ENCODE measurements at regions not wholly inside any gene's neighbourhood (a gene's known extent, or its start where the extent isn't known, plus 50 kb on each side); places are given as distances from the start of the nearest gene placed in this dataset.
A peak's percentile ranks its signal among the peaks of the same experiment; 100 is the strongest.
"Not testable (repeated sequence)": the region's sequence is repeated elsewhere in the genome, so short reads cannot be mapped to it uniquely, and the experiment has no call there.

DNA sequence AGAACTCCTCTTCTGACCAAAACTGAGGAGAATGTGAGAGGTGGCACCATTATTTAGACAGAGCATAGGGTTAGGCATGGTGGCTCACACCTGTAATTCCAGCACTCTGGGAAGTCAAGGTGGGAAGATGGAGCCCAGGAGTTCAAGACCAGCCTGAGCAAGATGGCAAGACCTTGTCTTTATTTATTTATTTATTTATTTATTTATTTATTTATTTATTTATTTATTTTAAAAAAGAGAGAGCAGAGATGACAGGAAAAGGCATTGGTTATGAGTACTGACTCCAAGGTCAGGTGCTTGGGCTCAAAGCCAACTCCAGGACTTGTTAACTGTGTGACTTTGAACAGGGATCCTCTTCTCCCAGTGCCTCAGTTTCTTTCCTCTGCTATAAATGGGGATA is 217.7 kb downstream of the MEX3B start:
- DNase-seq (ENCODE audit: low spot score) = no peak

DNA sequence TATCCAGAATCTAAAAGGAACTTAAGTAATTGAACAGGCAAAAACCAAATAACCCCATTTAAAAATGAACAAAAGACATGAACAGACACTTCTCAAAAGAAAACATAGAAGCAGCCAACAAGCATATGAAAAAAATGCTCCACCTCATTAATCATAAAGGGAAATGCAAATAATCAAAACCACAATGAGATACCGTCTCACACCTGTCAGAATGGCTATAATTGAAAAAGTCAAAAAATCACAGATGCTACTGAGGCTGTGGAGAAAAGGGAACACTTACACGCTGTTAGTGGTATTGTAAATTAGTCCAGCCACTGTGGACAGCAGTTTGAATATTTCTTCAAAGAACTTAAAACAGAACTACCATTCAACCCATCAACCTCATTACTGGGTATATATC is 220.7 kb downstream of the MEX3B start:
- no peak for DNase-seq (ENCODE audit: low spot score)

- DNase-seq (ENCODE audit: low spot score) = not testable (repeated sequence)
These were observed 223.2 kb downstream of the MEX3B start for GRCh38 chr15:81822587-81822986.

DNA sequence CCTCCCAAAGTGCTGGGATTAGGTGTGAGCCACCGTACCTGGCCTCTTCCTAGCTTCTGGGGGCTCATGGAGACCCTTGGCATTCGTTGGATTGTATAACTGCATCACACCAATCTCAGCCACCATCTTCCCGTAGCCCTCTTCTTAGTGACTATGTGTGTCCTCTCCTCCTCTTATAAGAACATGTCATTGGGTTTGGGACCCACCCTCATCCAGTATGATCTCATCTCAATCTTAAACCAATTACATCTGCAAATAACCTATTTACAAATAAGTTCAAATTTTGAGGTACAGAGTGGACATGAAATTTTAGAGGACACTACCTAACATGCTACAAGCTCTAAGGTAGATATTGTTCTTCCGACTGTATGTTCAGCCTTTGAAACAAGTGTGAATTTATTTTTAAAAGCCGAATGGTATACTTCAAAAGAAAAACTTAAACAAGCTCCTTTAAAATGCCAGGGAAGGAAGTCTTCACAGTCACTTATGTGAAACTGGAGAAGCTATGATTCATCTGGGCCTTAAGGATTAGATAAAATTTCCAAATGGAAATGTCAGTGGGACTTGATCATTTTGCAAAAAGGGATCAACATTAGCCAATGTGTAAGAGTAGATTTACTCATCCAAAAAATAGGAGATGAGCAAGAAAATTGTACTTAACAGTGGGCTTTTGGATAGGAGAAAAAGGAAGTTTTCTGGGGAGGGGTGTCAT is 225.7 kb downstream of the MEX3B start:
- DNase-seq (ENCODE audit: low spot score) = no peak

DNA sequence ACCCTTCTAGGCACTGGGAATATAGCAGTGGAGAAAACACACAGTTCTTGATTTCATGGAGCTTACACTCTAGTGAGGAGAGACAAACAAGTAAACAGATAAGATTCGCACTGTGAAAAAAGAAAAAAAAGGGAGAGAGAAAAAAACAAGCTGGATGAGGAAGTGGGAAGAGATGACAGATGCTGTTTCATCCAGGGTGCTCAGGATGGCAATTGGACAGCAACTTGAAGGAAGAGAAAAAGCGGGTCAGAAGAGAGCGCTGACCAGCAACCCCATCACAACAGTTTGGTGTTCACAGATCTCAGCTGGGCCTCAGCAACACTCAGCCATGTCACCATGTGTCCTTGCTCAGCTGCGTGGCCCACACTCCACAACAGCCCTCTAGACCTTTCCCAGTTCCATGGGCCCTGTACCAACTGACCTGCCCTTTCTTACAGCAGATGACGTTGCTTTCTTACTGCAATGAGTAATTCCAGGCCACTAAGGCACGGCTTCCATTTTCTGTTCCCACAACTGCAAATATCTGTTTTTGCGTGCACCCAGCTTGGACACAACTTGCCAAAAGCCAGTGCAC is 230.8 kb downstream of the MEX3B start:
- no peak for DNase-seq (ENCODE audit: low spot score)

GRCh38 chr15:81813215-81813614 is 232.6 kb downstream of the MEX3B start:
- no peak for DNase-seq (ENCODE audit: low spot score)

- no peak for DNase-seq (ENCODE audit: low spot score)
These were observed 233.4 kb downstream of the MEX3B start for GRCh38 chr15:81812456-81812855.

GRCh38 chr15:81811736-81812135 is 234.1 kb downstream of the MEX3B start:
- no peak for DNase-seq (ENCODE audit: low spot score)

DNA sequence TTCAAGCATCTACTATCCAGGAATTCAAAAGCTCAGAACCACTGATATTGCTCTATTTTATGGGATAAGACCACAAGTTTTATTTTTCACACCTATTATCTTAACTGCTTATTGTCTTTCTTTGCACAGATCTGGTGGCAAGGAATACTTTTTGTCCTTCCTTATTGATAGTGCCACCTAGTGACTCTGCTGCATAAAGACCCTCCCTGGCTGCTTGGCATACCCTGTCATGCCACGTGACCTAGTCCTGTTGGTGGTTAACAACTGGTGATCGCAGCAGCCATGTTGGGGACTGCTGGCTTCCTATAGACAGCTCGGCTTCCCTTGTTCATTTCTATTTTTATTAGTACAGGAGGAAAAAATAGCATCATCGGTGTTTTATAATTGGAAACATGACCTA is 236.3 kb downstream of the MEX3B start:
- DNase-seq (ENCODE audit: low spot score) = peak; percentile 44

GRCh38 chr15:81807806-81808205 is 238.0 kb downstream of the MEX3B start:
- DNase-seq (ENCODE audit: low spot score) = no peak

- no peak for DNase-seq (ENCODE audit: low spot score)
These were observed 238.6 kb downstream of the MEX3B start for GRCh38 chr15:81807186-81807585.

- no peak for DNase-seq (ENCODE audit: low spot score)
These were observed 249.9 kb downstream of the MEX3B start for GRCh38 chr15:81795899-81796298.

DNA sequence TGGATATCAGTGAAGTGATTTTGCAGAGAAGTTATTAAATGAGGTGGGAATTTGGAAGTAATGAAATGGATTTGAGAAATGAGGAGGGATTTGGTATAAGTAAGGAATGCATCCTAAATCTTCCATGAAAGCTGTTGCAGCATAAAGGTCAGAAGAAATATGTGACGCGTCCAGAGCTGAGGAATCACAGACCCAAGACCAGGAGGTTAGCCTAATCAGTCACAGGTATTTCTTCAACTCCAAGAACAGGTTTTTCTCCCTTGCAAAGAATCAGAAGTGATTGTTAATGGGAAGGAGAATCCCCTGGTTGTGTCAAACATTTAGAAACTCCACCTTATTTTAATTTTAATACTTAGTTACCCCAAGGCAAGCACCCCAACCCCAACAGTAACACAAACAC is 253.2 kb downstream of the MEX3B start:
- no peak for DNase-seq (ENCODE audit: low spot score)

DNA sequence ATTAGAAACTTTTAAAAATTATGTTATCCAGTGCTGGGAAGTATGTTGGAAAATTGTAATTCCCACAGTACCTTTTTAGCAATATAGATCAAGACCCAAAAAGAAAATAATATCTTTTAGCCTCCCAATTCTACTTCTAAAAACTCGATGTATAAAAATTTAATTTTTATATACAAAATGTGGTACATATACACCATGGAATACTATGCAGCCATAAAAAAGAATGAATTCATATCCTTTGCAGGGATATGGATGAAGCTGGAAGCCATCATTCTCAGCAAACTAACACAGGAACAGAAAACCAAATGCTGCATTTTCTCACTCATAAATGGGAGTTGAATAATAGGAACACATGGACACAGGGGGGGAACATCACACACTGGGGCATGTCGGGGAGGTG is 254.5 kb downstream of the MEX3B start:
- not testable (repeated sequence) for DNase-seq (ENCODE audit: low spot score)

GRCh38 chr15:81789403-81789802 is 256.4 kb downstream of the MEX3B start:
- DNase-seq (ENCODE audit: low spot score) = no peak

DNA sequence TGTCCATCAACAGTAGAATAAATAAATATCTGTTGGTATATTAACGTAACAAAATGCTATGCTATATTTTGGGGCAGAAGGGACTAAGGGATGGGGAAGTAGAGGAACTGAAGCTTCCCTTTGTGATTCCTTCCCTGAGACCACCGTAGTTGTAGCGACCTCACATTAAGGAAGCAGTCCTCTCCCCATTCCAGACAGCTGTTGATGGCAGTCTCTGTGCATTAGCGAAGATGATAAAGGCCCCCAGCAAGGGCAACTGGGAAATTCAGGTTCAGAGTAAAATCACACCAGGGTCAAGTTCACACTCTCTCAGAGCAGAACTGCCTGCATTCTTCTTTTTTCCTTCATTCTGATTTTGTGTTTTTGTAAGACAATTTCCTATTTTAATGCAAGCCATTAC is 259.0 kb downstream of the MEX3B start:
- DNase-seq (ENCODE audit: low spot score) = no peak

DNA sequence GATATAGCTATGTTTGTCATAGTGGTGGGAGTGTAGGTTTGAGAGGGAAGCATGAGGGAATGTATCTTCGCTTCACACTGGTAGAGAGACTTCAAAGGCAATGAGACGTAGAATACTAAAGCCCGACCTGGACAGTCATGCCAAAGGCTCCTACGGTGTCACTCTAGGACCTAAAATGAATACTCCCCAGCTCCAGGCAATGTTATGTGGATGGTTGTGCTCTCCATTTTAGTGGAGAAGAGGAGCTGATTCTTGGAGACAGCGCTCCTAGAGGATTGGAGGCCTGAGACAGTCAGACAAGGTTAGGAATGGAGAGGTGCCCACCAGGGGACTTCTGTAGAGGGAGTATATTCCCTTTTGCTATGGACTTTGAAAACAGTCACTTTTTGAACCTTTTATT is 260.1 kb downstream of the MEX3B start:
- no peak for DNase-seq (ENCODE audit: low spot score)

- no peak for DNase-seq (ENCODE audit: low spot score)
These were observed 260.6 kb downstream of the MEX3B start for GRCh38 chr15:81785181-81785580.

DNA sequence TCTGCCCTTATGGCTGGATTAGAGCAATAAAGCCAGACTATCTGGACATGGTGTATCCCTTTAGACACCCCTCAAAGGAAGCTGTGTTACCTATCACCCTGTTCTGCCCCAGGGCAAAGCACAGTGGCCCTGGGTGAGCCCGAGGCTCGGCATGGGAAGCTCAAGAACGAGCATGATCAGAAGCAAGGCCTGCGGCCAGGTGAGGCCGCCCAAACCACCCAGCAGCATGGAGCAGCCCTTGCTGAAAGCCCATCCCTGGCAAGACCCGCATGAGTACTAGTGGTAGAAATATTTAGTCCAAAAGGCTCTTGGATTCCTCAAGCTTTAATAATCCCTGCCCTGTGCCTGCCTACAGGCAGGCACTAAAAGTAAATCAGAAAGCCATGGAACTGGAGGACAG is 261.1 kb downstream of the MEX3B start:
- no peak for DNase-seq (ENCODE audit: low spot score)

DNA sequence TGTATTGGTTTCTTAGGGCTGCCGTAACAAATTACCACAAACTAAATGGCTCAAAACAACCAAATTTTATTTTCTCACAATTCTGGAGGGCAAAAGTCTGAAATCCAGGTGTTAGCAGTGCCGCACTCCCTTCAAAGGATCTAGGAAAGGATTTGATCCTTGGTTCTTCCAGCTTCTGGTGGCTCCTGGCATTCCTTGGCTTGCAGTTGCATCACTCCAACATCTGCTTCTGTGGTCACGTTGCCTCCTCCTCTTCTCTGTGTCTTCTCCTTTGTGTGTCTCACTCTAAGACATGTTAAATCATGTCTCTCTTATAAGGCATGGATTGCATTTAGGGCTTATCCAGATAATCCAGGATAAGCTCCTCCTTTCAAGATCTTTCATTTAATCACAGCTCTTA is 262.2 kb downstream of the MEX3B start:
- DNase-seq (ENCODE audit: low spot score) = no peak

DNA sequence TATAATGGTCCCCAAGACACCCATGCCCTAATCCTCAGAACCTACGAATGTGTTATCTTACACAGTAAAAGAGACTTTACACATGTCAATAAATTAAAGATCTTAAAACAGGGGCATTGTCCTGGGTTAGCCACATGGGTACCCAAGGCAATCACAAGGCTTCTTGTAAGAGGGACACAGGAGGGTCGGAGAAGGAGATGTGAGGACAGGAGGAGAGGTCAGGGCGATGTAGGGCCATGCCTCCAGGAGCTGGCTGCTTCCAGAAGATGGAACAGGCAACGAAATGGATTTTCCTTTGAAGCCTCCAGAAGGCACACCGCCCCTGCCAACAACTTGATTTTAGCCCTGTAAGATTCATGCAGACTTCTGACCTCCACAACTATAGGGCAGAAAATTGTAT is 262.7 kb downstream of the MEX3B start:
- no peak for DNase-seq (ENCODE audit: low spot score)

DNA sequence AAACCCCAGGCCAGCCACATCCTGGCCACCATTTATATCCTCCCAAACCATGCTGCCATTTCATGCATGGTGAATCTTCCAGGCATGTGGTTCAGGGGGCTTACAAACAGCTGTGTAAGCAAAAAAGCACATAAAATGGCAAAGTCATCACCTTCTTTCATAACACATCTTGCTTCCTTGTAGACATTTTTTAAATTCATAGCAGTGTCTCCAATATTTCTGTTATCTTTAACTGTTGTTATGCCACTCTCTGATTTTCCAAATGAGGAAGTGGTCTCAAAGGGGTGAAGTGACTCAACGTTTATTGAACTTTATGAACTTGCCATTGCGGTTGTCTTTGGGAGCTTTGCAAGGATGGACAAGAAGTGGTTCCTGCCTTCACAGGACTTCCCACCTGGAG is 264.4 kb downstream of the MEX3B start:
- no peak for DNase-seq (ENCODE audit: low spot score)

DNA sequence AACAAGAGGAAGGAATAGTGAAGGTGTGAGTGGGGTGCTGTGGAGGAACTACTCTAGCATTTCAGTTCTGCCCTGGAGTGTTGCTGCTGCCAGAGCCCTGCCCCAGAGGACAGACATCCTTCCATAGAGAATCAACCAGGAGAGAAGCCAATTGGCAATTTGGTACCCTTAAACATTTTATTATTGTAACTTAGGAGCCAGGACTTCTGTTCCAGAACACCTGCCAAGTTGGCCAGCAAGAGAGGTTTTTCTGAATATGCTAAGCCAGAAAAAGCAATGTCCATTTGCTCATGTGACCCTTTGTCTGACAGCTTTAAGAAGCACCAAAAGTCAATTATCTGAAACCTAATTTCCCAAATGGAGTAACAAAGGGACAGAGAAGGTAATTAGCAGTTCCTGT is 264.9 kb downstream of the MEX3B start:
- no peak for DNase-seq (ENCODE audit: low spot score)

DNA sequence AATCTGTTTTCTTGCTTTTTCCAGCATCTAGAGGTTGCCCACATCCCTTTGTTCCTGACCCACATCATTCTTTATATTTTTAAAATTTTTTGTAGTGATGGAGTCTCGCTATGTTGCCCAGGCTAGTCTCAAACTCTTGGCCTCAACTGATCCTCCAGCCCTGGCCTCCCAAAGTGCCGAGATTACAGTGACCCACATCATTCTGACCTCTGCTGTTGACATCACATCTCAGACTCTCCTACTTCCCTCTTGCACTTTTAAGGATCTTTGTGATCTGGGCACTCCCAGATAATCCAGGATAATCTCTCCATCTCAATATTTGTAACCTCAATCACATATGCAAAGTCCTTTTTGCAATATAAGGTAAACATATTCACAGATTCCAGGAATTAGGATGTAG is 266.6 kb downstream of the MEX3B start:
- DNase-seq (ENCODE audit: low spot score) = no peak
